Stimulated activated naive CD4-positive, alpha-beta T cell (primary cell): ENCODE measurements at regions not wholly inside any gene's neighbourhood (a gene's known extent, or its start where the extent isn't known, plus 50 kb on each side); places are given as distances from the start of the nearest gene placed in this dataset.
"Not testable (repeated sequence)": the region's sequence is repeated elsewhere in the genome, so short reads cannot be mapped to it uniquely, and the experiment has no call there.

ENCODE experiments used
- DNase-seq, 6 experiments: peaks; one replicate each; lab custom pipeline; 2025; lab: John Stamatoyannopoulos, UW

DNA sequence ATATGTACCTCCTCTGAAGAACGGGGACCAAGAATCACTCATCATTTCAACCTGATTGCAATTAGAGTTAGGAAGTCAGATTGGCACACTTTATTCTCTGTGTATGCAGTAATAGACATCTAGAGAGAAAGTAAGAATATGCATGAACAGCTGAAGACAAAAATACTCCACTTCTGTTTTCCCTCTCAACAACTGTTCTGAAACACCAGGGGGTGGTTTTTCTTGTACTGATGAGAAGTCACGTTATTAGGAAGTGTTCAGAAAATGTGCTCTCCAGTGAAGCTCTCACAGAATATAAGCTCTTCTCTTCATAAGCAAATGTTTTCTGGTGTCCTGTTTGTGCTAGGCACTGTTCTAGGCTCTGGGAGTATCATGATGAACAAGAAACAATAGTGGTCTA, 531.7 kb upstream of the C9orf72 start:
- no peak for DNase-seq

DNA sequence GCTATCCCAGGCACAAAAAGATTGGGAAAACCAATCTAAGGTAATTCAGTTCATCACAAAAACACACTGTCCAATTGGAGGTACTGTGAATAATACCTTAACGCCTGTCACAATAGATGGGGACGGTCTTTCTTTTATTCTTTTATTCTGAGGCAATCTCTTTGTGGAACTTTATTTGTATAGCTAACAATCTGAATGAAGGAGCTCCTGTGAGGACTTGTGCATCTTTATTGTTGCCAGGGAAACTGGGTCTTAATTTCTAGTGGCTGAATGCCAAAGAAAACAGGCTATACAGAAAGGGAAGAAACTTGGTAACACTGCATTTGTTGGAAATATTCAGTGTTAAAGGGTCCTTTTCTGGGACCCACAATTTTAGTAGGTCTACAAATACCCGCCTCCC, 546.9 kb upstream of the C9orf72 start:
- DNase-seq, result no peak

DNA sequence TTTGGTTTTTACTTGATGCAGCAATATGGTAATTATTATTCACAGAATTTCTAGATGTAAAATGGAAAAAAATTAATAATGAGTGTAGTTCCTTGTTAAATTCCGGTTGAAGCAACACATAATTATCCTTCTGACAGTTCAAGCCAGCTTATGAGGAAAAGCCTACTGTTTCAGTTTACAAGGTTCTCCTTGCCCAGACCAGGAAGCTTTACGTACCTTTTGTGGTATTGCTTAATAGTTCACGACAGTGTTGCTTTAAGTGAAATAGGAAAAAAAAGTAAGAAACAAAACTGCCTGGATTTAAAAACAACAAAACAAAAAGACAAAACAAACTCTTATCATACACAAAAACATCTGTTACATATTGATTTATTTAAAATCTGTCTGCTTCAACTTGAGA, 547.3 kb upstream of the C9orf72 start:
- DNase-seq, result no peak

DNA sequence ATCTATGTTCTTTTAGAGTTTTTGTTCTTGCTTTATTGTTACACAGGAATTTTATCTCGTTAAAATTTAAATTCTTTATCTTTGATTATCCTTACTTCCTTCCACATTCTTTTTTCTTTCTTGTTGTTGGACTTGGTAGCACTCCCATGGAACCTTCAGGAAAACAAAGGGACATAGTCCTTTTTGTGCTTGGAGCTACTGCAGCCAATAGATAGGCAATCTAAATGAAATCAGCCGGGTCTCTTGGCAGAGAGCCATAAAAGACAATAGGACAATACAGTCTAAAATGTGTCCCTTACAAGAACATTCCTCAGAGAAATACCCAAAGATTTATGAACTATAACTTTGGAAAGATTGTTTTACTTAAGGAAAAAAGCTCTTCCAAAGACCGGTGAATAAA, 548.1 kb upstream of the C9orf72 start:
- DNase-seq, result no peak

DNA sequence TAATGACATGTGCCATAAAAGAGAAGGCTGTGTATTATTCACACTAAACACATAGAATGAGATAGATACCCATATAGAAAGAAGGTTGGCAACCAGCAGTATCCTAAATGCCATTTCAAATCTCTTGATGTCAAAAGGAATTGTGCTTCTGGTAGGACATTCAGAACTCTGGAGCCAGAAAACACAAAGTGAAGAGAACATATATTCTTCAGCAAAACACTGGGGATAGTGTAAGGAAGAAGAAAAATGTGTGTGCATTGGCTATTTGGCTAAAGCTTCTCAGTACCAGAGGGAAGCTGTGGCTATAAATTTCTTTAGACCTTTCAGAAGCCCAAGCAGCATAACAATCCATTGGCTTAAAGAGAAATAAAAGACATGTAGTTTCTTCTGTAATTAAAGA, 551.6 kb upstream of the C9orf72 start:
- no peak for DNase-seq

DNA sequence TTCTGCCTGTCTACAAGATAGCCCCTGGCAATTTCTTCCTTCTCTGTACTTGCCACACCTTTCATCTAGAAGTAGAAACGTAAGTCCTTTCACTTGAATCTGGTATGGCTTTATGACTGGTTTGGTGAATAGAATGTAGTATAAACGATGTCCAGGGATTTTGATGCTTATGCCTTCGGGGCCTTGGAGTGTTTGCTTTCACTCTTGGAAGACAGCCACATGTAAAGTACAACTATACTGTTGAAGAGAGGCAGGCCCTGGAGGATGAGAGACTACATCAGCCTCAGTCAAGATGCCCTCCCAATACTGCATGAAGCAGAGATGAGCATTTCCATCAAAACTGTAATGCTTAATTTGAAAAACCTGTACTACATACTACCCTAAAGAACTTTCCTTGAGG, 553.8 kb upstream of the C9orf72 start:
- DNase-seq, result no peak

GRCh38 chr9:28134446-28134976, 561.2 kb upstream of the C9orf72 start:
- no peak for DNase-seq

- no peak for DNase-seq
Measured at GRCh38 chr9:28135549-28135948, 562.3 kb upstream of the C9orf72 start.

GRCh38 chr9:28136113-28136512, 562.8 kb upstream of the C9orf72 start:
- DNase-seq, result no peak

DNA sequence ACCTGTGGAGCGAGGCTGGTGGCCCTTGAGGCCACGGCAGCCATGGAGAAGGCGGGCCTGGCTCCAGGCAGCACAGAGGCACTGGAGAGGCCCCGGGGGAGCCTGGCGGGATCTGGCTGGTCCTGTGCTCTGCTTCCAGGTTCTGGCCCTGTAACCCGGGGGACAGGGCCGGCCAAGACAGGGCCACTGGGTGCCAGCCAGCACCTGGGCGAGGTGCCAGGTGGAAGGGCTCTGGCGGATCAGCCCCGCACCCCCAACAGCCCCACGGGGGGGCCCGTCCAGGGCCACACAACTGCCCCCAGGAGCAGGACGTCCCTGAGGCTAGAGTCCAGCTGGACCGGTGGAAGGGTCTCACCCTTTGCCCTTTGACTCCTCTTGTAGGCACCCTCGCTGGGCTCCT, 574.1 kb upstream of the C9orf72 start:
- DNase-seq, result not testable (repeated sequence)

DNA sequence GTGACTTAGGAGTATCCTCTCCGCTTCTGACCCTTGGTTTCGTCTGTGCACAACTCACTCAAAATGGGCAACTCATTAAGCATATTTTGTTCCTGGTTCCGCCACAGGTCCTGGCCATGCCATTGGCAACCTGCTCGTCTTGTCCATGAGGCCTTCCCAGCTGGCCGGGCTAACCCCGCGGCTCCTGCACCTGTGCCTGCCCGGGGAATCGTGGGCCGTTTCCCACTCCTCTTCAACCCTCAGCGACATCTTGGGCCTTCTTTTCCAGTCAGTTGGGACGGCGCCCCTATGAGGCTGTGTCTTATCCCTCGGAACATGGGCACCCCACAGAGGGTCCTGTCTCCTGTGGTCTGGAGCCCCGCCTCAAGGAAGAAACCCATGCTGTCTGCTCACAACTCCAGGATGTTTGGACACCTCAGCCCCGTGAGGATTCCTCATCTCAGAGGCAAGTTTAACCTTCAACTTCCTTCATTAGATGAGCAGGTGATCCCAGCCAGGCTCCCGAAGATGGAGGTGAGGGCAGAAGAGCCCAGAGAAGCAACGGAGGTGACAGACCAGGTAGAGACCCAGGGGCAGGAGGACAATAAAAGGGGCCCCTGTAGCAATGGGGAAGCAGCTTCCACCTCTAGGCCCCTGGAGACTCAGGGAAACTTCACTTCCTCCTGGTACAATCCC, 574.8 kb upstream of the C9orf72 start:
- DNase-seq, result not testable (repeated sequence)

DNA sequence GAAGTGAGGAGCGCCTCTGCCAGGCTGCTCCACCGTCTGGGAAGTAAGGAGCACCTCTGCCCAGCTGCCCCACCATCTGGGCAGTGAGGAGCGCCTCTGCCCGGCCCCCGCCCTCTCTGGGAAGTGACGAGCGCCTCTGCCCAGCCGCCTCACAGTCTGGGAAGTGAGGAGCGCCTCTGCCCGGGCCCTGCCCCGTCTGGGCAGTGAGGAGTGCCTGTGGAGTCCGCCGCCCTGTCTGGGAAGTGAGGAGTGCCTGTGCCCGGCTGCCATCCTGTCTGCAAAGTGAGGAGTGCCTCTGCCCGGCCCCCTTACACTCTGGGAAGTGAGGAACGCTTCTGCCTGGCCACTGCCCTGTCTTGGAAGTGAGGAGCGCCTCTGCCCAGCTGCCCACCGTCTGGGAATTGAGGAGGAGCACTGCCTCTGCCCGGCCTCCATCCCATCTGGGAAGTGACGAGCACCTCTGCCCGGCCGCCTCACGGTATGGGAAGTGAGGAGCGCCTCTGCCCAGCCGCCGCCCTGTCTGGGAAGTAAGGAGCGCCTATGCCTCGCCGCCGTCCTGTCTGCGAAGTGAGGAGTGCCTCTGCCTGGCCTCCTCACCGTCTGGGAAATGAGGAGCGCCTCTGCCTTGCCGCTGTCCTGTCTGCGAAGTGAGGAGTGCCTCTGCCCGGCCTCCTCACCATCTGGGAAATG, 576.2 kb upstream of the C9orf72 start:
- DNase-seq, result not testable (repeated sequence)

- no peak for DNase-seq
Measured at GRCh38 chr9:28155067-28155466, 581.8 kb upstream of the C9orf72 start.

DNA sequence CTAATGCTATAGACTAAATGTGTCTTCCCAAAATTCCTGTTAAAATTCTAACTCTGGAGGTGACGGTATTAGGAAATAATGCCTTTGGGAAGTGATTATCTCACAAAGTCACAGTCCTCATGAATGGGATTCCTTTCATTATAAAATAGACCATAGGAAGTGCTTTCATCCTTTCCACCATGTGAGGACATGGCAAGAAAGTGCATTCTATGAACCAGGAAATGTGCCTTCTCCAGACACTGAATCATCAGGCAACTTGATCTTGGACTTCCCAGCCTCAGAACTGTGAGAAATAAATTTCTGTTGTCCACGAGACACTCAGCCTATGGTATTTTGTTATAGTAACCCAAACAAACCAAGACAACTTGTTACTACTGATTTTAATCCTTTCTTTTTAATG, 582.4 kb upstream of the C9orf72 start:
- DNase-seq, result no peak

DNA sequence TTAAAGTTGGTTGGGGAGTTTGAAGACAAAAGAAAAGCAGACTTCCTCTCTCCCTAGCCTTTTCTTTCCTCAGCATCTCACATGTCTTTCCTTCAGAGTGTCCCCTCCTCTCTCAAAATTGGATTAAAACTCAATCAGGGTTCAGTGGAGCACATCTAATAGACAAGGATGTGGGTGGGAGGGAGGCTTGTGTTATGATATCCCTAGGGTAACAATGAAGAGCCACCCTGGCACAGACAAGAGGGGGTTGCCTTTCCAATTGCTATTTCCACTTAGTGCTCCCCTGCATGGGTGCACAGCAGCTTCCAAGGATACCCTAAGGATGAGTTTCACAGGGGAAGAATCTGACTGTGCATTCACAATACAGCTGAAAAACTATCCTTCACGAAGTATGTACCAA, 585.2 kb upstream of the C9orf72 start:
- DNase-seq, result no peak

DNA sequence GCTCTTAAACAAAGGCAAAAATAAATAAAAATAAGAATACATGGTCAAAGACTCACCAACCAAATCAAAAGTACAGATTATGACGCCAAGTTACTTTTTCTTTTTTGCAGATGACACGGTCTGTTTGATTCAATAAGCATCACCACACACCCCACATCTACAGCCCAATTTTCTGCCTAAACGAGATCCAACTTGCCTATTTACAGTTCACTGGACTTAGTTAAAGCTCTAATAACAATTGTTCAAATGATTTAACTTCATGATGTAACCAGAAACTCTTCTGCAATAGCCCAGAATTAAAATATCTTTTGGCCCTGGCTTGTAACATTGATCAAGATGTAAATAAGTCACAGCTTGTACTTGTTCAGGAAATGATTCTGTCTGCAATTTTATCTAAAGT, 590.3 kb upstream of the C9orf72 start:
- DNase-seq, result no peak

DNA sequence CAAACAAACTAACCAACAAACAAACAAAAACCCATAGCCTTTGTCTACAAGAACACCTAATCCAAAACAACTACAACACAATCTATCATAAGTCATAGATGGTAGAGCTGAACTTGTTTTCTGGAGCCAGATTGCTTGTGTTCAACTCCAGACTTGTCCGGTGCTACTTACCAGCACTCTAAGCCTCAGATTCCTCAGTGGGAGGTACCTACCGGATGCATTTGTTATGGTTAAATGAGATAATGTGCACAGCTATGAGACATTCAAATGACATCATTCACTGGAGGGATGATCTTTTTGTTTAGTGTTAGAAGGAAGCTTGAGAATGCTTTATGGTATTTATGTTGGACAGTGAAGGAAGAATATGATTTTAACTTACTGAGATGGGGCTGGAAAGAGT, 592.9 kb upstream of the C9orf72 start:
- no peak for DNase-seq

DNA sequence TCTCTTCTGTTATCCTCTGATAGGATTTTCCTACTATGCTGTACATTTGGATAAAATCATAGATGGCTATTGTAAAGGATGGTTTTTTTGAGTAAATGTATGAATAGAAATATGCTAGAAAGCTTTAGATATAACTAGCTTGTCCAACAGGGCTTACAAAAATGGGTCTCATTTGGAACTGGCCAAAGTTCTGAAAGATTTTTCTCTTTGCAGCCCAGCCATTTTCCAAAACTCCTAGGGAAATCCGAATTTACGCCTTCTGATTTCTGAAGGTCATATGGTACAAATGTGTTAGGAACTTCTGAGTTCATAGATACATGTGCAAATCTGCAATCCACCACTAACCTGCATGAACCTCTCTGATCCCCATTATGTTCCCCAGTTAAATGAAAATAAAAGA, 603.9 kb upstream of the C9orf72 start:
- DNase-seq, result no peak

DNA sequence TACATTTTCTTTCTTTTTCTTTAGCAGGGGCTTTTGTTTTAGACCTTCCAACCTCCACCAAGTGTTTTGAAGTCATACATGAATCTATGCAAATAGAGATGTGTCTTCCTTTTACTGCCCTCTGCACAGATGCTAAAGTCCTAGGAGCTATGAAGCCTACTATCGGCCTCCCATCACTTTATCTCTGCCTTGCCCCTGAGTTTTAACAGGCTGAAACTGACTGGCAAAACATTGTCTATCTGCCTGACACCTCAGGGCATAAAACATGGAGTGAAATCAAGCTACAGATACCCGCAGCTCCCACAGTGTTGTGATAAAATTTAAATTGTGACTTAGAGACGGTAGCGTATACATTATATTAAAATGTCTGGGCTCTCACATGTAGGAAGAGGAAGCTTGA, 604.6 kb upstream of the C9orf72 start:
- no peak for DNase-seq

DNA sequence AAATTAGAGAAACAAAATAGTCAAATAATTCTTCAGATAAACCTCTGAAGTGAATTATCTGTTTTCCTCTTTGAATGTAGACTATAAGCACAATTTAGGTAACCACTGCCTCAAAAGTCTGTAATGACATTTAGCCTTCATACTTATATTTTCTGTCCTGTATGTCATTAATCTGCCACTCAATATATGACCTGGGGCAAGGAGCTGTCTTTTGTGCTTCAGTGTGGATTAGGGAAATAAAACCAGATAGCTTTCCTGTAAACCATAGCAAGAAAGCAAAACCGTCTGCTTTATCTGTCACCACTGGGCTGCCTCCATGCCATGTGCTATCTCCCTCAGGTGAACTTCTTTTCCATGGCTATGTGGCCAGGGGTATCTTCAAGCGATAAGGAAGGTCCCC, 606.6 kb upstream of the C9orf72 start:
- no peak for DNase-seq

GRCh38 chr9:28190981-28191380, 617.7 kb upstream of the C9orf72 start:
- no peak for DNase-seq

- DNase-seq, result no peak
Measured at GRCh38 chr9:28197653-28198052, 624.4 kb upstream of the C9orf72 start.

GRCh38 chr9:28203036-28203435, 629.8 kb upstream of the C9orf72 start:
- DNase-seq, result no peak

DNA sequence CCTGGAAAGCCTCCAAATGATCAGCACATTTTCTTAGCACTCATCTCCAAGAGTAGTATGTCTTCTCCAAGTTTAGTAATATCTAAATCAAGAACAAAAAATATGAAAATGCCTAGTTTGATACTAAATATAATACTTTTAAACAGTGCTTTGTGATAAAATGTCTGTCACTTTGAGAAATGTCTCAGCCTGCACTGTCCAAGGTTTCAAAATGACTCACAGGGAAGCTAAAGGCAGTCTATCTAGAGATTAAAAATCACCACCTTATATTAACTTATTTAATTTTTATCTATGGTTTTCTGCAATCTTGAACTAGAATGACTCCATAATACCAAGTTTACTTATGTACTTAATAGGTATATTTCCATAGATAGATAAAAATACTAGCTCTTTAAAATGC, 633.0 kb upstream of the C9orf72 start:
- DNase-seq, result no peak
